ENCODE measurements at regions not wholly inside any gene's neighbourhood (a gene's known extent, or its start where the extent isn't known, plus 50 kb on each side); places are given as distances from the start of the nearest gene placed in this dataset.

- no peaks in the 10 kb centered on the region for H3K36me3 ChIP-seq (ENCODE audit: control insufficient read depth, insufficient read depth, low read length)
- no peak overlapping the region for H3K4me3 ChIP-seq (ENCODE audit: extremely low read depth, insufficient read depth, low read length, poor library complexity, severe bottlenecking)
- H3K4me1 ChIP-seq (ENCODE audit: control insufficient read depth, insufficient read depth, low read length, poor library complexity, severe bottlenecking) = peaks cover 13% of the 10 kb centered on the region
- 91 to 93% methylated on average over 5 to 6 of the region's 7 CpGs for WGBS, 2 experiments (ENCODE audit: insufficient coverage in 2 of 2)
- no peak overlapping the region for H3K27ac ChIP-seq (ENCODE audit: low read depth, low read length, severe bottlenecking)
- H3K9me3 ChIP-seq (ENCODE audit: control insufficient read depth, low read length) = no peaks in the 10 kb centered on the region
These were observed 257.7 kb upstream of the PROK2 start for GRCh38 chr3:72042397-72043203.

GRCh38 chr3:72041511-72041910 is 256.6 kb upstream of the PROK2 start:
- Histone ChIP-seq H3K4me3 (ENCODE audit: extremely low read depth, insufficient read depth, low read length, poor library complexity, severe bottlenecking) (no peak overlapping the region), H3K9me3 (ENCODE audit: control insufficient read depth, low read length) (no peaks in the 10 kb centered on the region), H3K36me3 (ENCODE audit: control insufficient read depth, insufficient read depth, low read length) (no peaks in the 10 kb centered on the region), H3K4me1 (ENCODE audit: control insufficient read depth, insufficient read depth, low read length, poor library complexity, severe bottlenecking) (peaks cover 10% of the 10 kb centered on the region), H3K27ac (ENCODE audit: low read depth, low read length, severe bottlenecking) (no peak overlapping the region)
- 85 to 87% methylated on average over 3 of the region's 3 CpGs for WGBS, 2 experiments (ENCODE audit: insufficient coverage in 2 of 2)

- 94% methylated on average over 3 to 4 of the region's 4 CpGs for WGBS, 2 experiments (ENCODE audit: insufficient coverage in 2 of 2)
- Histone ChIP-seq H3K4me3 (ENCODE audit: extremely low read depth, insufficient read depth, low read length, poor library complexity, severe bottlenecking) (no peak overlapping the region), H3K9me3 (ENCODE audit: control insufficient read depth, low read length) (no peaks in the 10 kb centered on the region), H3K4me1 (ENCODE audit: control insufficient read depth, insufficient read depth, low read length, poor library complexity, severe bottlenecking) (peaks cover 10% of the 10 kb centered on the region), H3K36me3 (ENCODE audit: control insufficient read depth, insufficient read depth, low read length) (no peaks in the 10 kb centered on the region), H3K27ac (ENCODE audit: low read depth, low read length, severe bottlenecking) (no peak overlapping the region)
These were observed 256.1 kb upstream of the PROK2 start for GRCh38 chr3:72041076-72041475.

GRCh38 chr3:72039677-72040076 is 254.7 kb upstream of the PROK2 start:
- Histone ChIP-seq H3K27ac (ENCODE audit: low read depth, low read length, severe bottlenecking) (no peak overlapping the region), H3K36me3 (ENCODE audit: control insufficient read depth, insufficient read depth, low read length) (no peaks in the 10 kb centered on the region), H3K9me3 (ENCODE audit: control insufficient read depth, low read length) (peaks cover 1% of the 10 kb centered on the region), H3K4me1 (ENCODE audit: control insufficient read depth, insufficient read depth, low read length, poor library complexity, severe bottlenecking) (peaks cover 10% of the 10 kb centered on the region), H3K4me3 (ENCODE audit: extremely low read depth, insufficient read depth, low read length, poor library complexity, severe bottlenecking) (no peak overlapping the region)
- 91% methylated on average over 4 to 5 of the region's 6 CpGs for WGBS, 2 experiments (ENCODE audit: insufficient coverage in 2 of 2)

- 90 to 91% methylated on average over 1 of the region's 1 CpG for WGBS, 2 experiments (ENCODE audit: insufficient coverage in 2 of 2)
- H3K27ac ChIP-seq (ENCODE audit: low read depth, low read length, severe bottlenecking) = no peak overlapping the region
- H3K36me3 ChIP-seq (ENCODE audit: control insufficient read depth, insufficient read depth, low read length) = no peaks in the 10 kb centered on the region
- no peak overlapping the region for H3K4me3 ChIP-seq (ENCODE audit: extremely low read depth, insufficient read depth, low read length, poor library complexity, severe bottlenecking)
- H3K4me1 ChIP-seq (ENCODE audit: control insufficient read depth, insufficient read depth, low read length, poor library complexity, severe bottlenecking) = no peaks in the 10 kb centered on the region
- H3K9me3 ChIP-seq (ENCODE audit: control insufficient read depth, low read length) = peaks cover 6% of the 10 kb centered on the region
These were observed 252.0 kb upstream of the PROK2 start for GRCh38 chr3:72036899-72037298.

GRCh38 chr3:72035606-72036005 is 250.7 kb upstream of the PROK2 start:
- Histone ChIP-seq H3K4me1 (ENCODE audit: control insufficient read depth, insufficient read depth, low read length, poor library complexity, severe bottlenecking) (no peaks in the 10 kb centered on the region), H3K27ac (ENCODE audit: low read depth, low read length, severe bottlenecking) (no peak overlapping the region), H3K4me3 (ENCODE audit: extremely low read depth, insufficient read depth, low read length, poor library complexity, severe bottlenecking) (no peak overlapping the region), H3K9me3 (ENCODE audit: control insufficient read depth, low read length) (peaks cover 6% of the 10 kb centered on the region), H3K36me3 (ENCODE audit: control insufficient read depth, insufficient read depth, low read length) (no peaks in the 10 kb centered on the region)
- WGBS, 2 experiments (ENCODE audit: insufficient coverage in 2 of 2) = 90 to 100% methylated on average over 2 to 3 of the region's 3 CpGs

- no peak overlapping the region for H3K4me3 ChIP-seq (ENCODE audit: extremely low read depth, insufficient read depth, low read length, poor library complexity, severe bottlenecking)
- peaks cover 6% of the 10 kb centered on the region for H3K9me3 ChIP-seq (ENCODE audit: control insufficient read depth, low read length)
- H3K4me1 ChIP-seq (ENCODE audit: control insufficient read depth, insufficient read depth, low read length, poor library complexity, severe bottlenecking) = no peaks in the 10 kb centered on the region
- no CpG with 5 or more reads among the region's 1 CpG for WGBS, 2 experiments (ENCODE audit: insufficient coverage in 2 of 2)
- no peak overlapping the region for H3K27ac ChIP-seq (ENCODE audit: low read depth, low read length, severe bottlenecking)
- H3K36me3 ChIP-seq (ENCODE audit: control insufficient read depth, insufficient read depth, low read length) = no peaks in the 10 kb centered on the region
These were observed 250.0 kb upstream of the PROK2 start for GRCh38 chr3:72034986-72035385.

- Histone ChIP-seq H3K9me3 (ENCODE audit: control insufficient read depth, low read length) (peaks cover 6% of the 10 kb centered on the region), H3K36me3 (ENCODE audit: control insufficient read depth, insufficient read depth, low read length) (no peaks in the 10 kb centered on the region), H3K27ac (ENCODE audit: low read depth, low read length, severe bottlenecking) (no peak overlapping the region), H3K4me1 (ENCODE audit: control insufficient read depth, insufficient read depth, low read length, poor library complexity, severe bottlenecking) (no peaks in the 10 kb centered on the region), H3K4me3 (ENCODE audit: extremely low read depth, insufficient read depth, low read length, poor library complexity, severe bottlenecking) (no peak overlapping the region)
- WGBS, 2 experiments (ENCODE audit: insufficient coverage in 2 of 2) = 92 to 94% methylated on average over 2 to 5 of the region's 6 CpGs
These were observed 248.9 kb upstream of the PROK2 start for GRCh38 chr3:72033666-72034428.

GRCh38 chr3:72032441-72033135 is 247.6 kb upstream of the PROK2 start:
- H3K9me3 ChIP-seq (ENCODE audit: control insufficient read depth, low read length) = peaks cover 6% of the 10 kb centered on the region
- no peaks in the 10 kb centered on the region for H3K36me3 ChIP-seq (ENCODE audit: control insufficient read depth, insufficient read depth, low read length)
- WGBS, 2 experiments (ENCODE audit: insufficient coverage in 2 of 2) = 83 to 100% methylated on average over 1 of the region's 7 CpGs
- H3K4me1 ChIP-seq (ENCODE audit: control insufficient read depth, insufficient read depth, low read length, poor library complexity, severe bottlenecking) = peaks cover 1% of the 10 kb centered on the region
- H3K4me3 ChIP-seq (ENCODE audit: extremely low read depth, insufficient read depth, low read length, poor library complexity, severe bottlenecking) = no peak overlapping the region
- H3K27ac ChIP-seq (ENCODE audit: low read depth, low read length, severe bottlenecking) = no peak overlapping the region

- Histone ChIP-seq H3K9me3 (ENCODE audit: control insufficient read depth, low read length) (peaks cover 6% of the 10 kb centered on the region), H3K36me3 (ENCODE audit: control insufficient read depth, insufficient read depth, low read length) (no peaks in the 10 kb centered on the region), H3K27ac (ENCODE audit: low read depth, low read length, severe bottlenecking) (no peak overlapping the region), H3K4me1 (ENCODE audit: control insufficient read depth, insufficient read depth, low read length, poor library complexity, severe bottlenecking) (peaks cover 4% of the 10 kb centered on the region), H3K4me3 (ENCODE audit: extremely low read depth, insufficient read depth, low read length, poor library complexity, severe bottlenecking) (no peak overlapping the region)
- 92 to 93% methylated on average over 2 of the region's 3 CpGs for WGBS, 2 experiments (ENCODE audit: insufficient coverage in 2 of 2)
These were observed 246.6 kb upstream of the PROK2 start for GRCh38 chr3:72031581-72031980.
